ENCODE measurements at regions not wholly inside any gene's neighbourhood (a gene's known extent, or its start where the extent isn't known, plus 50 kb on each side); places are given as distances from the start of the nearest gene placed in this dataset.

- H3K36me3 ChIP-seq (ENCODE audit: control insufficient read depth in 4 of 4, insufficient read depth in 4 of 4, low read length in 3 of 4): no peaks in the 10 kb centered on the region
- POLR2A ChIA-PET: no interaction called here
- CTCF ChIA-PET: no interaction called here
- WGBS (ENCODE audit: insufficient coverage): 95% methylated on average over 16 of the region's 23 CpGs
- peak in 1 of 3 donors; percentile 18 for DNase-seq
- H3K9me3 ChIP-seq (ENCODE audit: control extremely low read depth in 1 of 5, control insufficient read depth in 4 of 5, insufficient read depth in 2 of 5, low read depth in 1 of 5, low read length in 4 of 5): peaks cover 0 to 3% (median 0%) of the 10 kb centered on the region in 5 experiments
- no peaks in the 10 kb centered on the region for H3K4me1 ChIP-seq (ENCODE audit: control extremely low read depth in 1 of 4, control insufficient read depth in 4 of 4, insufficient read depth in 4 of 4, low read length in 3 of 4)
- H3K27ac ChIP-seq (ENCODE audit: insufficient read depth in 1 of 2, low read depth in 1 of 2, low read length in 2 of 2, poor library complexity in 1 of 2, severe bottlenecking in 2 of 2): no peak overlapping the region
- H3K4me3 ChIP-seq (ENCODE audit: control insufficient read depth in 1 of 7, extremely low read depth in 1 of 7, insufficient read depth in 4 of 7, low read depth in 2 of 7, low read length in 6 of 7): no peak overlapping the region
- no peaks in the 10 kb centered on the region for H3K27me3 ChIP-seq (replicated peaks in 2 of 5; ENCODE audit: control insufficient read depth in 4 of 5, insufficient read depth in 5 of 5, low read length in 4 of 5)
Measured at GRCh38 chr10:28796606-28797512, 119.5 kb downstream of the BAMBI start.

- WGBS (ENCODE audit: insufficient coverage): no CpG with 5 or more reads among the region's 2 CpGs
- no peak for DNase-seq
Measured at GRCh38 chr10:28797904-28798371, 120.6 kb downstream of the BAMBI start.

GRCh38 chr10:28798428-28798955 lies 121.2 kb downstream of the BAMBI start:
- H3K4me3 ChIP-seq (ENCODE audit: control insufficient read depth in 1 of 7, extremely low read depth in 1 of 7, insufficient read depth in 4 of 7, low read depth in 2 of 7, low read length in 6 of 7): no peak overlapping the region
- ChIA-PET CTCF (no interaction called here), POLR2A (no interaction called here)
- H3K4me1 ChIP-seq (ENCODE audit: control extremely low read depth in 1 of 4, control insufficient read depth in 4 of 4, insufficient read depth in 4 of 4, low read length in 3 of 4): no peaks in the 10 kb centered on the region
- H3K27ac ChIP-seq (ENCODE audit: insufficient read depth in 1 of 2, low read depth in 1 of 2, low read length in 2 of 2, poor library complexity in 1 of 2, severe bottlenecking in 2 of 2): no peak overlapping the region
- no peak for DNase-seq
- H3K9me3 ChIP-seq (ENCODE audit: control extremely low read depth in 1 of 5, control insufficient read depth in 4 of 5, insufficient read depth in 2 of 5, low read depth in 1 of 5, low read length in 4 of 5): peaks cover 0 to 3% (median 0%) of the 10 kb centered on the region in 5 experiments
- 93% methylated on average over 2 of the region's 4 CpGs for WGBS (ENCODE audit: insufficient coverage)
- no peaks in the 10 kb centered on the region for H3K36me3 ChIP-seq (ENCODE audit: control insufficient read depth in 4 of 4, insufficient read depth in 4 of 4, low read length in 3 of 4)
- H3K27me3 ChIP-seq (replicated peaks in 2 of 5; ENCODE audit: control insufficient read depth in 4 of 5, insufficient read depth in 5 of 5, low read length in 4 of 5): no peaks in the 10 kb centered on the region

More at GRCh38 chr10:28797904-28798371, 120.6 kb downstream of the BAMBI start:
- Histone ChIP-seq H3K27ac (ENCODE audit: insufficient read depth in 1 of 2, low read depth in 1 of 2, low read length in 2 of 2, poor library complexity in 1 of 2, severe bottlenecking in 2 of 2) (no peak overlapping the region), H3K27me3 (replicated peaks in 2 of 5; ENCODE audit: control insufficient read depth in 4 of 5, insufficient read depth in 5 of 5, low read length in 4 of 5) (no peaks in the 10 kb centered on the region), H3K4me1 (ENCODE audit: control extremely low read depth in 1 of 4, control insufficient read depth in 4 of 4, insufficient read depth in 4 of 4, low read length in 3 of 4) (no peaks in the 10 kb centered on the region), H3K9me3 (ENCODE audit: control extremely low read depth in 1 of 5, control insufficient read depth in 4 of 5, insufficient read depth in 2 of 5, low read depth in 1 of 5, low read length in 4 of 5) (peaks cover 0 to 3% (median 0%) of the 10 kb centered on the region in 5 experiments), H3K36me3 (ENCODE audit: control insufficient read depth in 4 of 4, insufficient read depth in 4 of 4, low read length in 3 of 4) (no peaks in the 10 kb centered on the region), H3K4me3 (ENCODE audit: control insufficient read depth in 1 of 7, extremely low read depth in 1 of 7, insufficient read depth in 4 of 7, low read depth in 2 of 7, low read length in 6 of 7) (no peak overlapping the region)
- ChIA-PET CTCF (no interaction called here), POLR2A (no interaction called here)

- H3K9me3 ChIP-seq (ENCODE audit: control extremely low read depth in 1 of 5, control insufficient read depth in 4 of 5, insufficient read depth in 2 of 5, low read depth in 1 of 5, low read length in 4 of 5): peaks cover 0 to 3% (median 0%) of the 10 kb centered on the region in 5 experiments
- no peak overlapping the region for H3K27ac ChIP-seq (ENCODE audit: insufficient read depth in 1 of 2, low read depth in 1 of 2, low read length in 2 of 2, poor library complexity in 1 of 2, severe bottlenecking in 2 of 2)
- ChIA-PET CTCF (interaction anchor here (0.6 kb wide), 1 partner anchor 1060 kb away, joined by 3 read pairs; no protein-coding TSS in a partner anchor), POLR2A (no interaction called here)
- no peaks in the 10 kb centered on the region for H3K36me3 ChIP-seq (ENCODE audit: control insufficient read depth in 4 of 4, insufficient read depth in 4 of 4, low read length in 3 of 4)
- no peaks in the 10 kb centered on the region for H3K27me3 ChIP-seq (replicated peaks in 2 of 5; ENCODE audit: control insufficient read depth in 4 of 5, insufficient read depth in 5 of 5, low read length in 4 of 5)
- no peaks in the 10 kb centered on the region for H3K4me1 ChIP-seq (ENCODE audit: control extremely low read depth in 1 of 4, control insufficient read depth in 4 of 4, insufficient read depth in 4 of 4, low read length in 3 of 4)
- no peak for DNase-seq
- H3K4me3 ChIP-seq (ENCODE audit: control insufficient read depth in 1 of 7, extremely low read depth in 1 of 7, insufficient read depth in 4 of 7, low read depth in 2 of 7, low read length in 6 of 7): no peak overlapping the region
- WGBS (ENCODE audit: insufficient coverage): no CpG with 5 or more reads among the region's 2 CpGs
Measured at GRCh38 chr10:28798964-28799363, 121.6 kb downstream of the BAMBI start.

GRCh38 chr10:28800144-28800543 lies 122.8 kb downstream of the BAMBI start:
- CTCF ChIA-PET: interaction anchor here (1.3 kb wide), 1 partner anchor 192 kb away, joined by 3 read pairs; no protein-coding TSS in a partner anchor
- no peak overlapping the region for H3K4me3 ChIP-seq (ENCODE audit: control insufficient read depth in 1 of 7, extremely low read depth in 1 of 7, insufficient read depth in 4 of 7, low read depth in 2 of 7, low read length in 6 of 7)
- WGBS (ENCODE audit: insufficient coverage): 95% methylated on average over 3 of the region's 5 CpGs
- POLR2A ChIA-PET: no interaction called here
- H3K4me1 ChIP-seq (ENCODE audit: control extremely low read depth in 1 of 4, control insufficient read depth in 4 of 4, insufficient read depth in 4 of 4, low read length in 3 of 4): no peaks in the 10 kb centered on the region
- H3K9me3 ChIP-seq (ENCODE audit: control extremely low read depth in 1 of 5, control insufficient read depth in 4 of 5, insufficient read depth in 2 of 5, low read depth in 1 of 5, low read length in 4 of 5): peaks cover 0 to 3% (median 0%) of the 10 kb centered on the region in 5 experiments
- no peaks in the 10 kb centered on the region for H3K27me3 ChIP-seq (replicated peaks in 2 of 5; ENCODE audit: control insufficient read depth in 4 of 5, insufficient read depth in 5 of 5, low read length in 4 of 5)
- no peak for DNase-seq
- H3K36me3 ChIP-seq (ENCODE audit: control insufficient read depth in 4 of 4, insufficient read depth in 4 of 4, low read length in 3 of 4): no peaks in the 10 kb centered on the region
- no peak overlapping the region for H3K27ac ChIP-seq (ENCODE audit: insufficient read depth in 1 of 2, low read depth in 1 of 2, low read length in 2 of 2, poor library complexity in 1 of 2, severe bottlenecking in 2 of 2)

GRCh38 chr10:28801247-28801646 lies 123.9 kb downstream of the BAMBI start:
- DNase-seq: no peak
- no peak overlapping the region for H3K27ac ChIP-seq (ENCODE audit: insufficient read depth in 1 of 2, low read depth in 1 of 2, low read length in 2 of 2, poor library complexity in 1 of 2, severe bottlenecking in 2 of 2)
- H3K9me3 ChIP-seq (ENCODE audit: control extremely low read depth in 1 of 5, control insufficient read depth in 4 of 5, insufficient read depth in 2 of 5, low read depth in 1 of 5, low read length in 4 of 5): no peaks in the 10 kb centered on the region
- peaks cover 0 to 5% (median 0%) of the 10 kb centered on the region in 4 experiments for H3K4me1 ChIP-seq (ENCODE audit: control extremely low read depth in 1 of 4, control insufficient read depth in 4 of 4, insufficient read depth in 4 of 4, low read length in 3 of 4)
- no peaks in the 10 kb centered on the region for H3K36me3 ChIP-seq (ENCODE audit: control insufficient read depth in 4 of 4, insufficient read depth in 4 of 4, low read length in 3 of 4)
- H3K27me3 ChIP-seq (replicated peaks in 2 of 5; ENCODE audit: control insufficient read depth in 4 of 5, insufficient read depth in 5 of 5, low read length in 4 of 5): no peaks in the 10 kb centered on the region
- WGBS (ENCODE audit: insufficient coverage): 100% methylated on average over 3 of the region's 5 CpGs
- no peak overlapping the region for H3K4me3 ChIP-seq (ENCODE audit: control insufficient read depth in 1 of 7, extremely low read depth in 1 of 7, insufficient read depth in 4 of 7, low read depth in 2 of 7, low read length in 6 of 7)
- ChIA-PET CTCF (no interaction called here), POLR2A (no interaction called here)

- WGBS (ENCODE audit: insufficient coverage): 100% methylated on average over 1 of the region's 1 CpG
- no peak for DNase-seq
- Histone ChIP-seq H3K27ac (ENCODE audit: insufficient read depth in 1 of 2, low read depth in 1 of 2, low read length in 2 of 2, poor library complexity in 1 of 2, severe bottlenecking in 2 of 2) (no peak overlapping the region), H3K4me3 (ENCODE audit: control insufficient read depth in 1 of 7, extremely low read depth in 1 of 7, insufficient read depth in 4 of 7, low read depth in 2 of 7, low read length in 6 of 7) (no peak overlapping the region), H3K36me3 (ENCODE audit: control insufficient read depth in 4 of 4, insufficient read depth in 4 of 4, low read length in 3 of 4) (no peaks in the 10 kb centered on the region), H3K4me1 (ENCODE audit: control extremely low read depth in 1 of 4, control insufficient read depth in 4 of 4, insufficient read depth in 4 of 4, low read length in 3 of 4) (peaks cover 0 to 12% (median 4%) of the 10 kb centered on the region in 4 experiments), H3K27me3 (replicated peaks in 2 of 5; ENCODE audit: control insufficient read depth in 4 of 5, insufficient read depth in 5 of 5, low read length in 4 of 5) (no peaks in the 10 kb centered on the region), H3K9me3 (ENCODE audit: control extremely low read depth in 1 of 5, control insufficient read depth in 4 of 5, insufficient read depth in 2 of 5, low read depth in 1 of 5, low read length in 4 of 5) (no peaks in the 10 kb centered on the region)
- CTCF ChIA-PET: no interaction called here
- POLR2A ChIA-PET: no interaction called here
Measured at GRCh38 chr10:28801869-28802268, 124.5 kb downstream of the BAMBI start.
